K562 (cell line): ENCODE measurements at regions not wholly inside any gene's neighbourhood (a gene's known extent, or its start where the extent isn't known, plus 50 kb on each side); places are given as distances from the start of the nearest gene placed in this dataset.

ENCODE experiments used
- ATAC-seq: fragments of 200-7000 bp; cut with Tn5 transposase; 3 replicates; pipeline ENCODE4 v1.9.1; 2020; ENCODE audit warnings: moderate library complexity
- BruUV-seq: library from RNA; stranded (reverse); fragments of 400-500 nt; replicated peaks from 2 replicates; lab custom pipeline; 2021; lab: Mats Ljungman, UMichigan
- CTCF ChIA-PET: fragments of 300-600 bp; formaldehyde crosslinking; extraction: SDS; loops from one replicate; lab custom pipeline; 2021; ENCODE audit warnings: low intra/inter-chr PET ratio; lab: Yijun Ruan, JAX
- POLR2A ChIA-PET: fragments of 300-600, 350-650 bp; sonication (Branson Sonifier 250); formaldehyde crosslinking; extraction: SDS; loops from one replicate; lab custom pipeline; 2021; ENCODE audit warnings: antibody characterized with exemption, inconsistent platforms; lab: Yijun Ruan, JAX
- DNase-seq, 4 experiments: peaks; one replicate each; pipeline versions ENCODE4 v3.0.0 to v3.0.0-alpha.2; 2011 to 2018; ENCODE audit warnings: low spot score in 3 of 4, mixed read lengths in 3 of 4; ENCODE audit errors: extremely low read depth in 1 of 4
- FAIRE-seq: peaks from 2 replicates; lab custom pipeline; 2011; peaks lifted over from hg19 to GRCh38; lab: Jason Lieb, UNC
- H2AFZ ChIP-seq: 2 replicates; pipeline ENCODE4 v1.6.0; 2011; ENCODE audit warnings: low read depth, low read length, control low read depth, inconsistent platforms
- H3K27ac ChIP-seq: fragments of 200-600 bp; 3 replicates; pipeline ENCODE4 v1.8.0; 2011; ENCODE audit warnings: low read depth, mild to moderate bottlenecking, control low read depth, inconsistent platforms, low read length, moderate library complexity, mixed read lengths; ENCODE audit errors: extremely low read depth
- H3K27me3 ChIP-seq, 2 experiments: fragments of 300-600 bp in 1 of 2; 2 replicates in 1 of 2; 3 replicates in 1 of 2; pipeline versions ENCODE4 v1.6.0 to v1.8.0; 2011; ENCODE audit warnings: inconsistent platforms in 2 of 2, low read length in 2 of 2, mild to moderate bottlenecking in 1 of 2, mixed read lengths in 1 of 2, moderate library complexity in 1 of 2; ENCODE audit not compliant: control insufficient read depth in 2 of 2, insufficient read depth in 2 of 2
- H3K36me3 ChIP-seq: fragments of 300-600 bp; 3 replicates; pipeline ENCODE4 v1.8.0; 2011; ENCODE audit warnings: mild to moderate bottlenecking, low read length, inconsistent platforms; ENCODE audit not compliant: control insufficient read depth, insufficient read depth
- H3K4me1 ChIP-seq, 2 experiments: fragments of 200-600 bp in 1 of 2; replicated peaks in 1 of 2; 2 replicates in 1 of 2; 3 replicates in 1 of 2; pipeline versions ENCODE4 v1.5.1 to v1.8.0; 2011; ENCODE audit warnings: inconsistent platforms in 2 of 2, low read length in 2 of 2, mild to moderate bottlenecking in 1 of 2, mixed read lengths in 1 of 2, moderate library complexity in 1 of 2; ENCODE audit not compliant: control insufficient read depth in 2 of 2, insufficient read depth in 2 of 2
- H3K4me2 ChIP-seq: 2 replicates; pipeline ENCODE4 v1.6.1; 2011; ENCODE audit warnings: low read length, control low read depth, inconsistent platforms, mixed read lengths; ENCODE audit not compliant: insufficient read depth
- H3K4me3 ChIP-seq: fragments of 200-600 bp; sonication (generic), shearing (Covaris generic); 2 replicates; pipeline ENCODE4 v1.5.1; 2016; ENCODE audit warnings: control low read depth, inconsistent platforms
- H3K79me2 ChIP-seq: fragments of 200-600 bp; 3 replicates; pipeline ENCODE4 v1.8.0; 2011; ENCODE audit warnings: low read length, inconsistent platforms; ENCODE audit not compliant: control insufficient read depth, insufficient read depth
- H3K9ac ChIP-seq, 2 experiments: 2 replicates each; pipeline versions ENCODE4 v1.6.0 to v1.6.1; 2011; ENCODE audit warnings: low read depth in 2 of 2, low read length in 2 of 2, control low read depth in 1 of 2, inconsistent platforms in 1 of 2, mild to moderate bottlenecking in 1 of 2, mixed read lengths in 1 of 2; ENCODE audit not compliant: insufficient read depth in 1 of 2
- H3K9me1 ChIP-seq: one replicate; pipeline ENCODE4 v1.6.0; 2011; ENCODE audit warnings: inconsistent platforms, mild to moderate bottlenecking, low read length, moderate library complexity; ENCODE audit not compliant: control insufficient read depth, insufficient read depth
- H3K9me3 ChIP-seq: replicated peaks from 2 replicates; pipeline ENCODE4 v1.5.1; 2011; ENCODE audit warnings: low read depth, low read length, inconsistent platforms; ENCODE audit not compliant: control insufficient read depth, insufficient read depth
- H4K20me1 ChIP-seq: replicated peaks from 2 replicates; pipeline ENCODE4 v1.6.1; 2011; ENCODE audit warnings: low read length, inconsistent platforms, mixed read lengths; ENCODE audit not compliant: control insufficient read depth, insufficient read depth
- ARNT ChIP-seq, 2 experiments: fragments of 450-650 bp; IDR thresholded peaks; 2 replicates each; pipeline ENCODE4 v1.6.1; 2016; ENCODE audit warnings: mild to moderate bottlenecking in 1 of 2
- CSDE1 ChIP-seq, 2 experiments: fragments of 450-650 bp; IDR thresholded peaks; 2 replicates each; pipeline ENCODE4 v1.6.1; 2016; ENCODE audit warnings: mild to moderate bottlenecking in 1 of 2
- DMBX1 ChIP-seq: fragments of 250-450 bp; sonication (Bioruptor Pico); IDR thresholded peaks from 2 replicates; pipeline ENCODE4 v1.8.0; 2022; ENCODE audit warnings: inconsistent platforms, mild to moderate bottlenecking, moderate library complexity, borderline replicate concordance
- ELF4 ChIP-seq: fragments of 450-650 bp; formaldehyde crosslinking; IDR thresholded peaks from 2 replicates; pipeline ENCODE4 v1.4.0; 2022; ENCODE audit warnings: missing genetic modification characterization
- HCFC1 ChIP-seq: IDR thresholded peaks from 2 replicates; pipeline ENCODE4 v1.6.1; 2012; ENCODE audit warnings: low read depth, low read length, improper control_type of control experiment
- HDAC1 ChIP-seq, 2 experiments: fragments of 450-650 bp; IDR thresholded peaks; 2 replicates each; pipeline ENCODE4 v1.6.1; 2016 to 2017; ENCODE audit warnings: inconsistent platforms in 1 of 2, mild to moderate bottlenecking in 1 of 2, moderate library complexity in 1 of 2
- LCOR ChIP-seq: sonication (generic); formaldehyde crosslinking; IDR thresholded peaks from 2 replicates; pipeline ENCODE4 v1.8.0; 2022; ENCODE audit warnings: mild to moderate bottlenecking, missing genetic modification reagents
- NCOA2 ChIP-seq, 2 experiments: fragments of 450-650 bp; IDR thresholded peaks; 2 replicates each; pipeline ENCODE4 v1.6.1; 2018; ENCODE audit warnings: mild to moderate bottlenecking in 2 of 2, moderate library complexity in 1 of 2; ENCODE audit not compliant: partially characterized antibody in 2 of 2
- PHF21A ChIP-seq: fragments of 450-650 bp; IDR thresholded peaks from 2 replicates; pipeline ENCODE4 v1.6.1; 2017; ENCODE audit warnings: low read depth, borderline replicate concordance
- SRSF1 ChIP-seq: fragments of 200-400 bp; formaldehyde crosslinking; IDR thresholded peaks from 2 replicates; pipeline ENCODE4 v1.6.1; 2017; ENCODE audit warnings: mild to moderate bottlenecking, low read depth, low read length, moderate library complexity
- ZBTB17 ChIP-seq: fragments of 450-650 bp; formaldehyde crosslinking; IDR thresholded peaks from 2 replicates; pipeline ENCODE4 v1.4.0; 2020; ENCODE audit warnings: mild to moderate bottlenecking
- ZKSCAN8 ChIP-seq: fragments of 200-800 bp; sonication (Bioruptor generic); IDR thresholded peaks from 2 replicates; pipeline ENCODE4 v1.6.1; 2016; ENCODE audit warnings: missing genetic modification characterization, missing compliant biosample characterization
- ZNF584 ChIP-seq: fragments of 200-800 bp; sonication (Bioruptor generic); IDR thresholded peaks from 2 replicates; pipeline ENCODE4 v1.6.1; 2016; ENCODE audit warnings: low read depth, mild to moderate bottlenecking, missing genetic modification characterization, missing compliant biosample characterization
- WGBS: fragments of 100-300 bp; shearing (Covaris generic); methylation state at CpG from one replicate; pipeline ENCODE4 v1.1.6; 2016; ENCODE audit warnings: low coverage, mixed read lengths; ENCODE audit not compliant: insufficient coverage; ENCODE audit errors: missing lambda C conversion rate; 5-methylcytosine and 5-hydroxymethylcytosine counted together
- in situ Hi-C: fragments of 300-500 bp; cut with MboI; formaldehyde crosslinking; loops from 4 replicates; pipeline ENCODE4 v1.15.0; 2018; ENCODE audit warnings: inconsistent platforms, mixed read lengths
- intact Hi-C: fragments of 100-400 bp; cut with micrococcal nuclease; formaldehyde crosslinking; loops from 2 replicates; pipeline ENCODE4 v1.14.2; 2022
- TF ChIP-seq, protein P1 (sequence below): fragments of 450-650 bp; IDR thresholded peaks from 2 replicates; pipeline ENCODE4 v1.6.1; 2016
- TF ChIP-seq, protein P2 (sequence below): sonication (generic); formaldehyde crosslinking; IDR thresholded peaks from 2 replicates; pipeline ENCODE4 v1.8.1; 2023; ENCODE audit warnings: mild to moderate bottlenecking, missing genetic modification reagents
- TF ChIP-seq, protein P3 (sequence below): fragments of 250-450 bp; sonication (Bioruptor Pico); IDR thresholded peaks from 2 replicates; pipeline ENCODE4 v1.4.0; 2020

DNA sequence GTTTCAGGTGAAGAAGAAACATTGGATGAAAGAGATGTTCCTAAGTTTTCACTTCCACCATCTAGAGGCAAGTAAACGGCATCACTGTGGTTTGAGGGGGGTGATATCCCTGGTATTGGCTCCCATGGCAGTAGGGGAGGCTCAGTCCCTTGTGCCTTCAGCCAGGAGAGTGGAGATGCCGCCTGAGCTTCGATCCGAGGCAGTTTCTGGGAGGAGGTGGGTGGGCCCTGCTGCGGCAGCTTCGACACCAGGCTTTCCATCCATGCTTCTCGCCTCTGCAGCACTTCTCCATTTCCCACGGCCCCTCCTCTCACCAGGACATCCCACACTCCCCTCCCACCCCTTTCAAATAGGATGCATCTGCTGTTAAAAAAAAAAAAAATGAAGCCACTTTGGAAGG is 258.3 kb downstream of the GADD45G start (continued):
- TF ChIP-seq DMBX1 (CRISPR knock-in tag) (no peak), HCFC1 (no peak)
- TF ChIP-seq, protein P1, sequence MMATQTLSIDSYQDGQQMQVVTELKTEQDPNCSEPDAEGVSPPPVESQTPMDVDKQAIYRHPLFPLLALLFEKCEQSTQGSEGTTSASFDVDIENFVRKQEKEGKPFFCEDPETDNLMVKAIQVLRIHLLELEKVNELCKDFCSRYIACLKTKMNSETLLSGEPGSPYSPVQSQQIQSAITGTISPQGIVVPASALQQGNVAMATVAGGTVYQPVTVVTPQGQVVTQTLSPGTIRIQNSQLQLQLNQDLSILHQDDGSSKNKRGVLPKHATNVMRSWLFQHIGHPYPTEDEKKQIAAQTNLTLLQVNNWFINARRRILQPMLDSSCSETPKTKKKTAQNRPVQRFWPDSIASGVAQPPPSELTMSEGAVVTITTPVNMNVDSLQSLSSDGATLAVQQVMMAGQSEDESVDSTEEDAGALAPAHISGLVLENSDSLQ, result no peak

DNA sequence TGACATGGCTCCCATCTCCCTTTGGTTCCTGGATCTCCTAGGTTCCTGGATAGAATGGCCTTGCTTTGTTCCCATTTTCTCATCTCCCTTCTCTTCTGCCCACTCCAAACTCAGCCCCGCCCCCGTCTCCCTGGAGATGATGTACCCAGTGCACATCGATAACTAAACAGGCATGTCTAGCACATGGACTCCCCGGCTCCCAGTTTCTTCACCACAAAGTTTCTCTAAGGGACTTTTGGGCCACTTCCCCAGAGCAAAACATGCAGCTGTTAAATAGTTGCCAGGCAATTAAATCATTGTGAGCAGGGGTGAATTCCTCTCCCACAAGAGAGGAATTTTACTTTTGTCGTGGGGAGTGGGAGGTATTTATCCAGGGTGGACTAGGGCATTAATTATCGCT is 259.0 kb downstream of the GADD45G start:
- no TSS peak for BruUV-seq
- no peak overlapping the region for H3K27ac ChIP-seq
- no peaks in the 10 kb centered on the region for H3K9me3 ChIP-seq
- no peaks in the 10 kb centered on the region for H3K9me1 ChIP-seq
- no peak for ATAC-seq
- 0% methylated on average over 6 of the region's 6 CpGs for WGBS
- H3K4me2 ChIP-seq, result no peak overlapping the region
- intact Hi-C loops (no loop called here), in situ Hi-C loops (no loop called here)
- CTCF ChIA-PET, result interaction anchor here (0.6 kb wide), 1 partner anchor 570 kb away, joined by 3 read pairs; no protein-coding TSS in a partner anchor
- H3K9ac ChIP-seq, result no peak overlapping the region
- no peak for FAIRE-seq
- no peak overlapping the region for H2AFZ ChIP-seq
- no peak overlapping the region for H3K4me3 ChIP-seq
- TF ChIP-seq ELF4 (CRISPR knock-in tag), result no peak
- no peak for TF ChIP-seq LCOR (CRISPR knock-in tag)
- TF ChIP-seq PHF21A, result no peak
- TF ChIP-seq NCOA2 (IDR thresholded peaks at IDR 0.05; ENCODE audit: partially characterized antibody in 2 of 2), result no peak
- TF ChIP-seq SRSF1, result no peak
- TF ChIP-seq ZKSCAN8, result no peak
- TF ChIP-seq CSDE1 (IDR thresholded peaks at IDR 0.05), result no peak
- no peak for TF ChIP-seq ZNF584
- no peak for TF ChIP-seq ZBTB17
- TF ChIP-seq, protein P2, sequence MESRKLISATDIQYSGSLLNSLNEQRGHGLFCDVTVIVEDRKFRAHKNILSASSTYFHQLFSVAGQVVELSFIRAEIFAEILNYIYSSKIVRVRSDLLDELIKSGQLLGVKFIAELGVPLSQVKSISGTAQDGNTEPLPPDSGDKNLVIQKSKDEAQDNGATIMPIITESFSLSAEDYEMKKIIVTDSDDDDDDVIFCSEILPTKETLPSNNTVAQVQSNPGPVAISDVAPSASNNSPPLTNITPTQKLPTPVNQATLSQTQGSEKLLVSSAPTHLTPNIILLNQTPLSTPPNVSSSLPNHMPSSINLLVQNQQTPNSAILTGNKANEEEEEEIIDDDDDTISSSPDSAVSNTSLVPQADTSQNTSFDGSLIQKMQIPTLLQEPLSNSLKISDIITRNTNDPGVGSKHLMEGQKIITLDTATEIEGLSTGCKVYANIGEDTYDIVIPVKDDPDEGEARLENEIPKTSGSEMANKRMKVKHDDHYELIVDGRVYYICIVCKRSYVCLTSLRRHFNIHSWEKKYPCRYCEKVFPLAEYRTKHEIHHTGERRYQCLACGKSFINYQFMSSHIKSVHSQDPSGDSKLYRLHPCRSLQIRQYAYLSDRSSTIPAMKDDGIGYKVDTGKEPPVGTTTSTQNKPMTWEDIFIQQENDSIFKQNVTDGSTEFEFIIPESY (CRISPR knock-in tag), result no peak
- TF ChIP-seq, protein P3, sequence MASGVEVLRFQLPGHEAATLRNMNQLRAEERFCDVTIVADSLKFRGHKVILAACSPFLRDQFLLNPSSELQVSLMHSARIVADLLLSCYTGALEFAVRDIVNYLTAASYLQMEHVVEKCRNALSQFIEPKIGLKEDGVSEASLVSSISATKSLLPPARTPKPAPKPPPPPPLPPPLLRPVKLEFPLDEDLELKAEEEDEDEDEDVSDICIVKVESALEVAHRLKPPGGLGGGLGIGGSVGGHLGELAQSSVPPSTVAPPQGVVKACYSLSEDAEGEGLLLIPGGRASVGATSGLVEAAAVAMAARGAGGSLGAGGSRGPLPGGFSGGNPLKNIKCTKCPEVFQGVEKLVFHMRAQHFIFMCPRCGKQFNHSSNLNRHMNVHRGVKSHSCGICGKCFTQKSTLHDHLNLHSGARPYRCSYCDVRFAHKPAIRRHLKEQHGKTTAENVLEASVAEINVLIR (CRISPR knock-in tag), result no peak
- no peak for TF ChIP-seq ARNT (IDR thresholded peaks at IDR 0.05)
- no peak for TF ChIP-seq HDAC1 (IDR thresholded peaks at IDR 0.05)
- H3K27me3 ChIP-seq, result no peaks in the 10 kb centered on the region; a peak in 1 of 5 replicates
- H3K79me2 ChIP-seq, result no peaks in the 10 kb centered on the region
- no peaks in the 10 kb centered on the region; a peak in 1 of 5 replicates for H3K4me1 ChIP-seq
- H3K36me3 ChIP-seq, result no peaks in the 10 kb centered on the region
- POLR2A ChIA-PET, result no interaction called here
- no peak for DNase-seq
- H4K20me1 ChIP-seq, result no peaks in the 10 kb centered on the region
